ENCODE measurements at regions not wholly inside any gene's neighbourhood (a gene's known extent, or its start where the extent isn't known, plus 50 kb on each side); places are given as distances from the start of the nearest gene placed in this dataset.
"Not testable (repeated sequence)": the region's sequence is repeated elsewhere in the genome, so short reads cannot be mapped to it uniquely, and the experiment has no call there.

DNA sequence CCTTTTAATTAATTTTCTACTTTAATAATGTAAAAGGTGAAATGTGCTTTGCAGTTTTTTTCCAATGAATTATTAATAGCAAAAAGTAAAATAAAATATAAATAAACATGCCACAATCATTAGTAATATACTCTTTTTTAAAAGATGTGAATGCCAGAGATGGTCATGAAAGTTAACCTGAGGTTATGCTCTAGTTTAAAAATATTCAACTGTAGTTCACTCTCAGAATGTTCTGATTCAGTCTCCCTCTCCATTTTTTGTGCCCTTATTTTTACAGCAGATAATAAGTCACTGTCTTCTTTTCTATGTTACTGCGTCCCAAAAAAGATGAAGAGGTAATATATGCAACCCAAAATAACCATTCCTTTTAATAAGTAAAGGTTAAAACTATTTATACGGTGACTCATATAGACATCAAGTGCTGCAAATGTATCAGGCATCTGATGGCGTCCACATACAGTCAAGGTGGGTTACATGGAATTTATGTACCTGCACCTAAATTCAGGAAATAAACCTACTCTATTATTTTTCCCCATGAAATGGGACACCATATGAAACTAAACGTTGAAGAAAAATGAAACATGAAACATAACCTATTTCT is 153.6 kb upstream of the ZNF804A start:
- H3K4me1 Mint-ChIP-seq: no peaks in the 10 kb centered on the region
- H3K9me3 Mint-ChIP-seq: no peaks in the 10 kb centered on the region
- TF ChIP-seq, protein P1, sequence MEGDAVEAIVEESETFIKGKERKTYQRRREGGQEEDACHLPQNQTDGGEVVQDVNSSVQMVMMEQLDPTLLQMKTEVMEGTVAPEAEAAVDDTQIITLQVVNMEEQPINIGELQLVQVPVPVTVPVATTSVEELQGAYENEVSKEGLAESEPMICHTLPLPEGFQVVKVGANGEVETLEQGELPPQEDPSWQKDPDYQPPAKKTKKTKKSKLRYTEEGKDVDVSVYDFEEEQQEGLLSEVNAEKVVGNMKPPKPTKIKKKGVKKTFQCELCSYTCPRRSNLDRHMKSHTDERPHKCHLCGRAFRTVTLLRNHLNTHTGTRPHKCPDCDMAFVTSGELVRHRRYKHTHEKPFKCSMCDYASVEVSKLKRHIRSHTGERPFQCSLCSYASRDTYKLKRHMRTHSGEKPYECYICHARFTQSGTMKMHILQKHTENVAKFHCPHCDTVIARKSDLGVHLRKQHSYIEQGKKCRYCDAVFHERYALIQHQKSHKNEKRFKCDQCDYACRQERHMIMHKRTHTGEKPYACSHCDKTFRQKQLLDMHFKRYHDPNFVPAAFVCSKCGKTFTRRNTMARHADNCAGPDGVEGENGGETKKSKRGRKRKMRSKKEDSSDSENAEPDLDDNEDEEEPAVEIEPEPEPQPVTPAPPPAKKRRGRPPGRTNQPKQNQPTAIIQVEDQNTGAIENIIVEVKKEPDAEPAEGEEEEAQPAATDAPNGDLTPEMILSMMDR (IDR thresholded peaks at IDR 0.05; ENCODE audit: unreplicated experiment in 3 of 3): no peak
- no peak overlapping the region for H3K27ac Mint-ChIP-seq
- H3K27me3 Mint-ChIP-seq (ENCODE audit: low read depth): no peaks in the 10 kb centered on the region
- H3K4me3 Mint-ChIP-seq: no peak overlapping the region
- no peaks in the 10 kb centered on the region for H3K36me3 Mint-ChIP-seq (ENCODE audit: low read depth)

DNA sequence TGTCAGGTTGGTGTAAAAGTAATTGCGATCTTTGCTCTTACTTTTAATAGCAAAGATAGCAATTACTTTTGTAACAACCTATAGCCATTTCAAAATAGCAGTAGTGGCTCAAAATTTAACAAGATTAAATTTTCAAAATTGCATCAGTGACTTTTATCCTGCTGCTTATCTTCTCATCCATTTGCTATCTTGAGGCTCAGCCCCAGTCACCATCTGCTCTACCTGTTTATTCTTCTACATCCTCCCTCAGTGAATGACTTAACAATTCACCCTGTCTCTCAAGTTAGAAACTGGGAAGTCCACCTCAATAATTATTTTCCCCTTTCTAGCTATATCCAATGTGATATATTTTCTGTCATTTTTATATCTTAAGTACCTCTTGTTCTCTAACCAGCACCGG is 148.6 kb upstream of the ZNF804A start:
- no peaks in the 10 kb centered on the region for H3K36me3 Mint-ChIP-seq (ENCODE audit: low read depth)
- no peak overlapping the region for H3K27ac Mint-ChIP-seq
- H3K27me3 Mint-ChIP-seq (ENCODE audit: low read depth): no peaks in the 10 kb centered on the region
- no peaks in the 10 kb centered on the region for H3K9me3 Mint-ChIP-seq
- TF ChIP-seq, protein P1 (IDR thresholded peaks at IDR 0.05; ENCODE audit: unreplicated experiment in 3 of 3): no peak
- H3K4me1 Mint-ChIP-seq: no peaks in the 10 kb centered on the region
- no peak overlapping the region for H3K4me3 Mint-ChIP-seq

DNA sequence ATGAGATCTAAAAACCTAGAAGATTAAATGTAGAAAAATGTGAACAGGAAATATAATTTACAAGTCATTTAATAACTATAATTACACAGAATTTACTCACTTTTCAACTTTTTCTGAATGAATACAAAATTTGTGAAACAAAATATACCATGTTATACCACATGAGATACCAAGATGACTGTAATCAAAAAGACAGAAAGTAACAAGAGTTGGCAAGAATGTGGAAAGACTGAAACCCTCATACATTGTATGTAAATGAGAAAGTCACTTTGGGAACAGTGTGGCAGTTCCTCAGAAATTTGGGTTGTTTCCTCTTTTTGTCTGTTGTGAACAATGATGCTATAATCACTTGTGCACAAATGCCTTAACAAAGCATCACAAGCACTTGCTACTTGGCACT is 145.4 kb upstream of the ZNF804A start:
- TF ChIP-seq, protein P1 (IDR thresholded peaks at IDR 0.05; ENCODE audit: unreplicated experiment in 3 of 3): no peak
- no peaks in the 10 kb centered on the region for H3K27me3 Mint-ChIP-seq (ENCODE audit: low read depth)
- H3K4me3 Mint-ChIP-seq: no peak overlapping the region
- no peaks in the 10 kb centered on the region for H3K36me3 Mint-ChIP-seq (ENCODE audit: low read depth)
- H3K27ac Mint-ChIP-seq: no peak overlapping the region
- no peaks in the 10 kb centered on the region for H3K9me3 Mint-ChIP-seq
- H3K4me1 Mint-ChIP-seq: no peaks in the 10 kb centered on the region

DNA sequence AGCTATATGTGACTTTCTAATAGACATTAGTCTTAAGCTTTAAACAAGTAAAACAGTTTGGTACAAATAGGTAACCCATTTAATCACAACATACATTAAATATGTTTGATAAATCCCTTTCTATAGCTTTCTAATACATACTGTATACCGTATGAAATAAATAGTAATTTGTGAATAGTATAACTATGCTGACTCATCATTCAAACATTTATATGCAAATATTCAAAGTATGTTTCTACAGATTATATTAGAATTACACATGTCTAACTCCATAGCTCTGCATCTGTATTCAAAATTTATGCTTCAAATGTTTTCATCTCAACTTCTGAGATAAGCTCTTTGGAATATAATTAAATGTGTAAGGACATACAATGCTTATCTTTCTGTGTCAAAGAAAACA is 142.7 kb upstream of the ZNF804A start:
- TF ChIP-seq, protein P1 (IDR thresholded peaks at IDR 0.05; ENCODE audit: unreplicated experiment in 3 of 3): no peak
- Mint-ChIP-seq H3K27me3 (ENCODE audit: low read depth) (no peaks in the 10 kb centered on the region), H3K36me3 (ENCODE audit: low read depth) (no peaks in the 10 kb centered on the region), H3K4me3 (no peak overlapping the region), H3K4me1 (no peaks in the 10 kb centered on the region), H3K27ac (no peak overlapping the region), H3K9me3 (no peaks in the 10 kb centered on the region)

DNA sequence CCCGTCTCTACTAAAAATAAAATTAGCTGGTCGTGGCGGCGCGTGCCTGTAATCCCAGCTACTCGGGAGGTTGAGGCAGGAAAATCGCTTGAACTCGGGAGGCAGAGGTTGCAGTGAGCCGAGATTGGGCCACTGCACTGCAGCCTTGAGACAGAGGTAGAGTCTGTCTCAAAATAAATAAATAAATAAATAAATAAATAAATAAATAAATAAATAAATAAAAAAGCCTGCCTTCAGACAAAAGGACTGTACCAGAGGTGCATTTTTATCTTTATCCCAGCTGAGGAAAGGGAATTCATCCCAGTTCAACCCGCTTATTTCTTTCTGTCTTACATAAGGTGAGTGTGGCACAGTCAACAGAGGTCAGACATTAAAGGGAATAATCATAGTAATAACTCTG is 141.6 kb upstream of the ZNF804A start:
- H3K4me3 Mint-ChIP-seq; H3K9me3 Mint-ChIP-seq; H3K36me3 Mint-ChIP-seq (ENCODE audit: low read depth); H3K27me3 Mint-ChIP-seq (ENCODE audit: low read depth); H3K27ac Mint-ChIP-seq; H3K4me1 Mint-ChIP-seq: not testable (repeated sequence)

DNA sequence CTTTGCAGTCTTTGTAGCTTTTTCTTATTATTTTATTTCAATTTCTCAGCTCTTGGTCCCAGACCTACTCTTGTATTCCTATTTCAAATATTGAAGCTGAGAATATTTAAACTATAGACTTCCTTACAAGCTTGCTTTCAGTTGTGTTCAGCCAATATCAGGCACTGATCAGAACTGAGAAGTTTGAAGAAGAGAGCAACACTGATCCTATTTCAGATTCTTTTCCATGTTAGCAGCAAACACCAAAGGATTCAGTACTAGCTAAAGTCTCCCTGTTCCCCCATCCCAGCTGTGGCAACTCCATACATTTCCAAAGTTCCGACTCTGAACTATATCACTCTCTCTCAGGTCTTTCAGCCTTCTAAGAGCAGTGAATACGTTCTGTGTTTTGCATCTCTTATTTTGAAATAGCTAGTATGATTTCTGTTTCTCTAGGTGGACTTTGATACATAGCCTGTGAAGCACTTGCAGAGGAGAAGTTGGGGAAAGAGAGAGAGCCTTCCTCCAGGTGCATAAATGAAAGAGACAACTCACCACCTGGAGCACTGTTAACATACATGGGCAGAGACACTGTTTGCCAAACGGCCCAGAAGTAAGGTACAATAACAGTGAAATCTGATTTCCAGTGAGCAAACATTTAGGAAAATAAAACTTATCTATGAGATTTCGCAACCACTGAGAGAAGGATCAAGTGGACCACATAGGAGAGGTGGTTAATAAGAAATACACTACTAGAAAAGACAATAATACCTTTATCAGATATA is 135.0 kb upstream of the ZNF804A start:
- Mint-ChIP-seq H3K27ac (peak overlapping the region; percentile 70 to 87 (median 86)), H3K4me1 (no peaks in the 10 kb centered on the region), H3K36me3 (ENCODE audit: low read depth) (no peaks in the 10 kb centered on the region), H3K4me3 (no peak overlapping the region), H3K9me3 (no peaks in the 10 kb centered on the region), H3K27me3 (ENCODE audit: low read depth) (no peaks in the 10 kb centered on the region)
- TF ChIP-seq, protein P1 (IDR thresholded peaks at IDR 0.05; ENCODE audit: unreplicated experiment in 3 of 3): no peak

Data from nephron (organoid).